OCI-LY1 (cell line): ENCODE measurements at regions not wholly inside any gene's neighbourhood (a gene's known extent, or its start where the extent isn't known, plus 50 kb on each side); places are given as distances from the start of the nearest gene placed in this dataset.

Experiments
- H2AFZ ChIP-seq: fragments of 200-600 bp; sonication (generic), shearing (Covaris generic); 2 replicates; pipeline ENCODE4 v1.6.0; 2014; ENCODE audit warnings: antibody characterized with exemption, mild to moderate bottlenecking, low read length
- H3F3A ChIP-seq: fragments of 200-600 bp; sonication (generic), shearing (Covaris generic); 2 replicates; pipeline ENCODE4 v1.6.0; 2014; ENCODE audit warnings: mild to moderate bottlenecking, antibody characterized with exemption, low read length, moderate library complexity; ENCODE audit not compliant: insufficient read depth
- H3K27ac ChIP-seq: fragments of 200-600 bp; sonication (generic); 2 replicates; pipeline ENCODE4 v1.5.1; 2014; ENCODE audit warnings: low read length, mixed run types, mild to moderate bottlenecking, low read depth; ENCODE audit not compliant: poor library complexity, severe bottlenecking
- H3K27me3 ChIP-seq: fragments of 200-600 bp; sonication (generic); 2 replicates; pipeline ENCODE4 v1.6.0; 2014; ENCODE audit warnings: antibody characterized with exemption, mild to moderate bottlenecking, low read length, moderate library complexity; ENCODE audit not compliant: insufficient read depth
- H3K36me3 ChIP-seq: fragments of 200-600 bp; sonication (generic); 2 replicates; pipeline ENCODE4 v1.6.1; 2014; ENCODE audit warnings: mild to moderate bottlenecking, antibody characterized with exemption, low read length, moderate library complexity, mixed read lengths; ENCODE audit not compliant: insufficient read depth
- H3K4me1 ChIP-seq: fragments of 200-600 bp; sonication (generic); 2 replicates; pipeline ENCODE4 v1.5.1; 2014; ENCODE audit warnings: mild to moderate bottlenecking, low read length, moderate library complexity; ENCODE audit not compliant: insufficient read depth, severe bottlenecking
- H3K4me2 ChIP-seq: fragments of 200-600 bp; sonication (generic), shearing (Covaris generic); 2 replicates; pipeline ENCODE4 v1.6.1; 2014; ENCODE audit warnings: low read length
- H3K4me3 ChIP-seq: fragments of 200-600 bp; sonication (generic); 2 replicates; pipeline ENCODE4 v1.5.1; 2014; ENCODE audit warnings: low read length, low read depth, mild to moderate bottlenecking, mixed read lengths; ENCODE audit not compliant: poor library complexity, severe bottlenecking
- H3K79me2 ChIP-seq: fragments of 200-600 bp; shearing (Covaris generic); 2 replicates; pipeline ENCODE4 v1.6.1; 2016; ENCODE audit warnings: mixed run types, low read length, mixed read lengths; ENCODE audit not compliant: insufficient read depth
- H3K9ac ChIP-seq: fragments of 200-600 bp; sonication (generic), shearing (Covaris generic); 2 replicates; pipeline ENCODE4 v1.6.1; 2014; ENCODE audit warnings: mild to moderate bottlenecking, low read length, mixed read lengths
- H3K9me2 ChIP-seq: fragments of 200-600 bp; sonication (generic), shearing (Covaris generic); 2 replicates; pipeline ENCODE4 v1.6.1; 2014; ENCODE audit warnings: low read depth, mild to moderate bottlenecking, low read length, mixed read lengths
- H3K9me3 ChIP-seq: fragments of 200-600 bp; shearing (Covaris generic); 2 replicates; pipeline ENCODE4 v1.6.1; 2014; ENCODE audit warnings: low read length, mixed read lengths
- H4K20me1 ChIP-seq: fragments of 200-600 bp; sonication (generic), shearing (Covaris generic); 2 replicates; pipeline ENCODE4 v1.6.0; 2016; ENCODE audit warnings: mild to moderate bottlenecking, low read length; ENCODE audit not compliant: insufficient read depth
- EZH2 ChIP-seq: fragments of 200-600 bp; sonication (generic), shearing (Covaris generic); IDR thresholded peaks from 2 replicates; pipeline ENCODE4 v1.8.0; 2017; ENCODE audit warnings: borderline replicate concordance, mixed run types, mild to moderate bottlenecking, antibody characterized with exemption, low read length, moderate library complexity, mixed read lengths
- TF ChIP-seq, protein P1 (sequence below): fragments of 200-600 bp; sonication (generic), shearing (Covaris generic); IDR thresholded peaks from 2 replicates; pipeline ENCODE4 v1.5.1; 2017; ENCODE audit warnings: mild to moderate bottlenecking, antibody characterized with exemption, low read length, moderate library complexity, mixed read lengths

DNA sequence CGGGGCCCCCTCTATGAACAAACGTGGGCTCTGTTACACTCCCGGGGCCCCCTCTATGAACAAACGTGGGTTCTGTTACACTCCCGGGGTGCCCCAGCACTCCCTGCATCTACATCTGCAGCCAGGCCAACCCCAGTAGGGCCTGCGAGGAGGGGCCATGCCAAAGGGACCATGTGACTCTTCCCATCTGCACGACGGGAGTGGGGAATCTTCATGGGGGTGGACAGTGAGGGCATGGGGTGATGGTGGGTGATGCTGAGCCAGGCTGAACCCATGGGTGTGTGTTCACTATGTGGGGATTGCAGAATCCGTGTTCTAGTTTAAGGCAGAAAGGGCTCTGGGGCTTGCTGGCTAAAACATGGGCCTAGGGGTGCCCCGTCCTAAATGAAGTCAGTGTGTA, 69.9 kb upstream of the ARHGEF7 start:
- Histone ChIP-seq H3K36me3 (no peaks in the 10 kb centered on the region), H3K4me1 (no peaks in the 10 kb centered on the region), H3K9ac (no peak overlapping the region), H3K27ac (no peak overlapping the region), H4K20me1 (no peaks in the 10 kb centered on the region), H3K4me3 (no peak overlapping the region), H3F3A (no peaks in the 10 kb centered on the region), H3K4me2 (no peak overlapping the region), H3K9me2 (no peaks in the 10 kb centered on the region), H3K27me3 (peaks cover 13% of the 10 kb centered on the region; the same call in 1 of the 2 replicates), H3K79me2 (no peaks in the 10 kb centered on the region), H2AFZ (no peak overlapping the region), H3K9me3 (no peaks in the 10 kb centered on the region)
- no peak for TF ChIP-seq EZH2
- TF ChIP-seq, protein P1, sequence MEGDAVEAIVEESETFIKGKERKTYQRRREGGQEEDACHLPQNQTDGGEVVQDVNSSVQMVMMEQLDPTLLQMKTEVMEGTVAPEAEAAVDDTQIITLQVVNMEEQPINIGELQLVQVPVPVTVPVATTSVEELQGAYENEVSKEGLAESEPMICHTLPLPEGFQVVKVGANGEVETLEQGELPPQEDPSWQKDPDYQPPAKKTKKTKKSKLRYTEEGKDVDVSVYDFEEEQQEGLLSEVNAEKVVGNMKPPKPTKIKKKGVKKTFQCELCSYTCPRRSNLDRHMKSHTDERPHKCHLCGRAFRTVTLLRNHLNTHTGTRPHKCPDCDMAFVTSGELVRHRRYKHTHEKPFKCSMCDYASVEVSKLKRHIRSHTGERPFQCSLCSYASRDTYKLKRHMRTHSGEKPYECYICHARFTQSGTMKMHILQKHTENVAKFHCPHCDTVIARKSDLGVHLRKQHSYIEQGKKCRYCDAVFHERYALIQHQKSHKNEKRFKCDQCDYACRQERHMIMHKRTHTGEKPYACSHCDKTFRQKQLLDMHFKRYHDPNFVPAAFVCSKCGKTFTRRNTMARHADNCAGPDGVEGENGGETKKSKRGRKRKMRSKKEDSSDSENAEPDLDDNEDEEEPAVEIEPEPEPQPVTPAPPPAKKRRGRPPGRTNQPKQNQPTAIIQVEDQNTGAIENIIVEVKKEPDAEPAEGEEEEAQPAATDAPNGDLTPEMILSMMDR = no peak

DNA sequence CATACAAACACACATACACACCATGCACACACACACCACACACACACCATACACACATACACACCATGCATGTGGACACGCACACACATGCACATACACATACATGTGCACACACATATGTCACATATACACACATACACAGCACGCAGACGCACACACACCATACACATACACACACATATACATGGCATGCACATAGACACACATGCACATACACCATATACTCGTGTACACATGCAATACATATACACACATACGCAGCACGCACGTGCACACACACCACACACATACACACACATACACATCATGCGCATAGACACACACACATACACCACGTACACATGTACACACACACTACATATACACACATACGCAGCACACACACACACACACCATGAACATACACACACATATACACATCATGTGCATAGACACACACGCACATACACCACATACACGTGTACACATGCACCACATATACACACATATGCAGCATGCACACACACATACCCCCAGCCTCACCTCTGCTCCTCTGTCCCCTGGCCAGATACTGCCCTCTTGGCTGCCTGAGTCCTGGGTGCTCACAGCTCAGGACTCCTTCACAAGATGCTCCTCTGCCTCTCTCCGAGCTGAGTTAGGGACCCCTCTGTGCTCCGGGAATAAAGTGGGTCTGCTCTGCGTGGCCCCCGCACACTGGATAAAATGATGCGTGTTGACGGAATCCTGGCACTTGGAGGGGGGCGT, 70.9 kb upstream of the ARHGEF7 start:
- H2AFZ ChIP-seq = no peak overlapping the region

DNA sequence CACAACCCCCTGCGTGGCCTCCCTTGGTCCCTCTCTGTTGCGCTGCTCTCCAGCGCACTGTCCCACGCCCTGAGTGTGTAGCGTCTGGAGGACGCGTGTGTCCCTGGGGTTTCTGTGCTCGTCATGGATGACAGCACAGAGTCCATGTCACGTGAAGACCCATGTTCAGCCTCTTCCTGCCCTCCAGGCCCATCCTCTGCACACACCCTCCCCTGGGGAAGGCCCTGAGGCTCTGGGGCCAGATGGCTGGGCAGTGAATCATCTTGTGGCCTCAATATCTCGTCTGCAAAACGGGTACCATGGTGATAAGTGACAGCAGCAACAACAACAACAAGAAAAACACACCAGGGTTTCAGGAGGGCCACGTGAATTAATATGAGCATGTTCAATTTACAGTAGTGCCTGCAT, 71.5 kb upstream of the ARHGEF7 start:
- Histone ChIP-seq H3K4me3 (no peak overlapping the region), H3K36me3 (no peaks in the 10 kb centered on the region), H3K4me1 (no peaks in the 10 kb centered on the region), H3K9ac (no peak overlapping the region), H3K9me2 (no peaks in the 10 kb centered on the region), H3K9me3 (no peaks in the 10 kb centered on the region), H3K27me3 (peaks cover 13% of the 10 kb centered on the region; the same call in 1 of the 2 replicates), H3K27ac (no peak overlapping the region), H3K79me2 (no peaks in the 10 kb centered on the region), H4K20me1 (no peaks in the 10 kb centered on the region), H3K4me2 (no peak overlapping the region), H2AFZ (no peak overlapping the region), H3F3A (no peaks in the 10 kb centered on the region)
- TF ChIP-seq, protein P1 = no peak
- TF ChIP-seq EZH2 = no peak

More for the DNA sequence above, 70.9 kb upstream of the ARHGEF7 start:
- Histone ChIP-seq H3K4me3 (no peak overlapping the region), H3K4me1 (no peaks in the 10 kb centered on the region), H3F3A (no peaks in the 10 kb centered on the region), H3K27me3 (peaks cover 13% of the 10 kb centered on the region; the same call in 1 of the 2 replicates), H3K27ac (no peak overlapping the region), H4K20me1 (no peaks in the 10 kb centered on the region), H3K9me2 (no peaks in the 10 kb centered on the region), H3K9ac (no peak overlapping the region), H3K9me3 (no peaks in the 10 kb centered on the region), H3K79me2 (no peaks in the 10 kb centered on the region), H3K4me2 (no peak overlapping the region), H3K36me3 (no peaks in the 10 kb centered on the region)
- TF ChIP-seq EZH2 = no peak
- TF ChIP-seq, protein P1 = no peak
